ENCODE measurements at regions not wholly inside any gene's neighbourhood (a gene's known extent, or its start where the extent isn't known, plus 50 kb on each side); places are given as distances from the start of the nearest gene placed in this dataset.

DNA sequence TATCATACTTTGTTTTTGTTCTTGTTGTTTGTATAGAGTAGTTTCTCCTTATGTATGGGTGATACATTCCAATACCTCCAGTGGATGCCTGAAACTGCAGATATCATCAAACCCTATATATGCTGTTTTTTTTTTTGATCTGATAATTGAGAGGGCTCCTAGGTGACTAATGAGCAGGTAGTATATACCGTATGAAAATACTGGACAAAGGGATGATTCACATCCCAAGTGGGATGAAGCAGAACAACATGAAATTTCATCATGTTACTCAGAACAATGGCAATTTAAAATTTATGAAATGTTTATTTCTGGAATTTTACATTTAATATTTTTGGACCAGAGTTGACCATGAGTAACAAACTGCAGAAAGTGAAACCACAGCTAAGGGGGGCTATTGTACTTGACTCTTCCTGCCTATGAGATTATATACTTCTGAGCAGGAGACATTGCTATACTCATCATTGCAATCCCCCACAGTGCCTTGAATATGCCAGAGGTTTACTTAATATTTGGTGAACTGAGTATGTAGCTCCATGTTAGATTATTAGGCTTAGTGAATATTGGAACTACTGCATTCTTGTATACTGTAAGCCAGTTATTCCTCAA is 258.7 kb upstream of the FBXL7 start:
- Histone ChIP-seq H3K27ac (ENCODE audit: extremely low read depth, low read depth, low read length) (no peak overlapping the region), H3K9ac (ENCODE audit: insufficient read depth in 1 of 2, low read depth in 2 of 2, low read length in 2 of 2) (no peak overlapping the region), H3K4me1 (replicated peaks in 1 of 2; ENCODE audit: control insufficient read depth in 2 of 2, insufficient read depth in 2 of 2, low read length in 2 of 2) (no peaks in the 10 kb centered on the region), H3K4me3 (no peak overlapping the region), H2AFZ (ENCODE audit: low read depth, low read length) (no peak overlapping the region), H4K20me1 (replicated peaks; ENCODE audit: control insufficient read depth, insufficient read depth, low read length) (no peaks in the 10 kb centered on the region), H3K36me3 (ENCODE audit: control insufficient read depth, insufficient read depth, low read length) (no peaks in the 10 kb centered on the region), H3K79me2 (ENCODE audit: control insufficient read depth, insufficient read depth, low read length) (no peaks in the 10 kb centered on the region), H3K4me2 (ENCODE audit: insufficient read depth, low read length) (no peak overlapping the region), H3K9me1 (ENCODE audit: control insufficient read depth, insufficient read depth, low read length) (no peaks in the 10 kb centered on the region), H3K27me3 (ENCODE audit: control insufficient read depth in 2 of 2, insufficient read depth in 2 of 2, low read length in 2 of 2) (no peaks in the 10 kb centered on the region), H3K9me3 (replicated peaks; ENCODE audit: control insufficient read depth, insufficient read depth, low read depth, low read length) (no peaks in the 10 kb centered on the region; the same call in 1 of the 2 replicates)
- 0% methylated on average over 1 of the region's 1 CpG for WGBS (ENCODE audit: insufficient coverage, low coverage, missing lambda C conversion rate)
- no TSS peak for BruUV-seq (replicated peaks)
- DNase-seq (ENCODE audit: extremely low read depth in 1 of 4, low spot score in 3 of 4) (no peak), FAIRE-seq (no peak), ATAC-seq (no peak)
- POLR2A ChIA-PET, result no interaction called here
- in situ Hi-C loops (cut with MboI) (no loop called here), intact Hi-C loops (cut with micrococcal nuclease) (no loop called here)
- CTCF ChIA-PET (ENCODE audit: low intra/inter-chr PET ratio), result no interaction called here
- TF ChIP-seq, protein P1, sequence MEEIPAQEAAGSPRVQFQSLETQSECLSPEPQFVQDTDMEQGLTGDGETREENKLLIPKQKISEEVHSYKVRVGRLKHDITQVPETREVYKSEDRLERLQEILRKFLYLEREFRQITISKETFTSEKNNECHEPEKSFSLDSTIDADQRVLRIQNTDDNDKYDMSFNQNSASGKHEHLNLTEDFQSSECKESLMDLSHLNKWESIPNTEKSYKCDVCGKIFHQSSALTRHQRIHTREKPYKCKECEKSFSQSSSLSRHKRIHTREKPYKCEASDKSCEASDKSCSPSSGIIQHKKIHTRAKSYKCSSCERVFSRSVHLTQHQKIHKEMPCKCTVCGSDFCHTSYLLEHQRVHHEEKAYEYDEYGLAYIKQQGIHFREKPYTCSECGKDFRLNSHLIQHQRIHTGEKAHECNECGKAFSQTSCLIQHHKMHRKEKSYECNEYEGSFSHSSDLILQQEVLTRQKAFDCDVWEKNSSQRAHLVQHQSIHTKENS (CRISPR knock-in tag; IDR thresholded peaks at IDR 0.05), result no peak

- WGBS (ENCODE audit: insufficient coverage, low coverage, missing lambda C conversion rate), result 0% methylated on average over 2 of the region's 2 CpGs
These were observed 262.0 kb upstream of the FBXL7 start for GRCh38 chr5:15238006-15238405.

More at GRCh38 chr5:15238006-15238405, 262.0 kb upstream of the FBXL7 start:
- H3K9ac ChIP-seq (ENCODE audit: insufficient read depth in 1 of 2, low read depth in 2 of 2, low read length in 2 of 2), result no peak overlapping the region
- H3K27me3 ChIP-seq (ENCODE audit: control insufficient read depth in 2 of 2, insufficient read depth in 2 of 2, low read length in 2 of 2), result no peaks in the 10 kb centered on the region
- intact Hi-C loops (cut with micrococcal nuclease) (no loop called here), in situ Hi-C loops (cut with MboI) (no loop called here)
- ATAC-seq, result no peak
- H3K4me3 ChIP-seq, result no peak overlapping the region
- TF ChIP-seq ELF2 (CRISPR knock-in tag; IDR thresholded peaks at IDR 0.05), result no peak
- TF ChIP-seq, protein P2, sequence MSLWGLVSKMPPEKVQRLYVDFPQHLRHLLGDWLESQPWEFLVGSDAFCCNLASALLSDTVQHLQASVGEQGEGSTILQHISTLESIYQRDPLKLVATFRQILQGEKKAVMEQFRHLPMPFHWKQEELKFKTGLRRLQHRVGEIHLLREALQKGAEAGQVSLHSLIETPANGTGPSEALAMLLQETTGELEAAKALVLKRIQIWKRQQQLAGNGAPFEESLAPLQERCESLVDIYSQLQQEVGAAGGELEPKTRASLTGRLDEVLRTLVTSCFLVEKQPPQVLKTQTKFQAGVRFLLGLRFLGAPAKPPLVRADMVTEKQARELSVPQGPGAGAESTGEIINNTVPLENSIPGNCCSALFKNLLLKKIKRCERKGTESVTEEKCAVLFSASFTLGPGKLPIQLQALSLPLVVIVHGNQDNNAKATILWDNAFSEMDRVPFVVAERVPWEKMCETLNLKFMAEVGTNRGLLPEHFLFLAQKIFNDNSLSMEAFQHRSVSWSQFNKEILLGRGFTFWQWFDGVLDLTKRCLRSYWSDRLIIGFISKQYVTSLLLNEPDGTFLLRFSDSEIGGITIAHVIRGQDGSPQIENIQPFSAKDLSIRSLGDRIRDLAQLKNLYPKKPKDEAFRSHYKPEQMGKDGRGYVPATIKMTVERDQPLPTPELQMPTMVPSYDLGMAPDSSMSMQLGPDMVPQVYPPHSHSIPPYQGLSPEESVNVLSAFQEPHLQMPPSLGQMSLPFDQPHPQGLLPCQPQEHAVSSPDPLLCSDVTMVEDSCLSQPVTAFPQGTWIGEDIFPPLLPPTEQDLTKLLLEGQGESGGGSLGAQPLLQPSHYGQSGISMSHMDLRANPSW (CRISPR knock-in tag; IDR thresholded peaks at IDR 0.05), result no peak
- TF ChIP-seq TAL1 (IDR thresholded peaks at IDR 0.05), result no peak
- no peak for TF ChIP-seq ILK (tag; IDR thresholded peaks at IDR 0.05; ENCODE audit: borderline replicate concordance, low read depth)
- TF ChIP-seq BHLHE40 (IDR thresholded peaks at IDR 0.05; ENCODE audit: low read length), result no peak
- no peak for TF ChIP-seq SRSF1 (IDR thresholded peaks at IDR 0.05; ENCODE audit: low read depth, low read length)
- no peak for TF ChIP-seq SETDB1 (IDR thresholded peaks at IDR 0.05; ENCODE audit: low read length)
- no peak for TF ChIP-seq LCOR (CRISPR knock-in tag; IDR thresholded peaks at IDR 0.05)
- TF ChIP-seq ZBTB17 (CRISPR knock-in tag; IDR thresholded peaks at IDR 0.05), result no peak
- no peaks in the 10 kb centered on the region for H4K20me1 ChIP-seq (replicated peaks; ENCODE audit: control insufficient read depth, insufficient read depth, low read length)
- H3K36me3 ChIP-seq (ENCODE audit: control insufficient read depth, insufficient read depth, low read length), result no peaks in the 10 kb centered on the region
- DNase-seq (ENCODE audit: extremely low read depth in 1 of 4, low spot score in 3 of 4), result no peak
- POLR2A ChIA-PET, result no interaction called here
- H3K79me2 ChIP-seq (ENCODE audit: control insufficient read depth, insufficient read depth, low read length), result no peaks in the 10 kb centered on the region
- H3K4me2 ChIP-seq (ENCODE audit: insufficient read depth, low read length), result no peak overlapping the region
- no peaks in the 10 kb centered on the region; the same call in 1 of the 2 replicates for H3K9me3 ChIP-seq (replicated peaks; ENCODE audit: control insufficient read depth, insufficient read depth, low read depth, low read length)
- no peaks in the 10 kb centered on the region for H3K9me1 ChIP-seq (ENCODE audit: control insufficient read depth, insufficient read depth, low read length)
- H3K27ac ChIP-seq (ENCODE audit: extremely low read depth, low read depth, low read length), result no peak overlapping the region
- CTCF ChIA-PET (ENCODE audit: low intra/inter-chr PET ratio), result no interaction called here
- no peak overlapping the region for H2AFZ ChIP-seq (ENCODE audit: low read depth, low read length)
- no peak for FAIRE-seq
- no TSS peak for BruUV-seq (replicated peaks)
- H3K4me1 ChIP-seq (replicated peaks in 1 of 2; ENCODE audit: control insufficient read depth in 2 of 2, insufficient read depth in 2 of 2, low read length in 2 of 2), result no peaks in the 10 kb centered on the region

All from K562 (cell line).